ENCODE measurements at regions not wholly inside any gene's neighbourhood (a gene's known extent, or its start where the extent isn't known, plus 50 kb on each side); places are given as distances from the start of the nearest gene placed in this dataset.

GRCh38 chr3:168883145-168883544 is 780.4 kb downstream of the MECOM start:
- H3K27ac ChIP-seq = no peak overlapping the region
- TF ChIP-seq CTCF (conservative IDR thresholded peaks at IDR 0.05) (no peak), ZFX (IDR thresholded peaks at IDR 0.05) (no peak)

GRCh38 chr3:168881804-168882203 is 781.7 kb downstream of the MECOM start:
- TF ChIP-seq CTCF (conservative IDR thresholded peaks at IDR 0.05) (no peak), ZFX (IDR thresholded peaks at IDR 0.05) (no peak)

GRCh38 chr3:168878655-168879054 is 782.9 kb upstream of the GOLIM4 start:
- no peak overlapping the region for H3K27ac ChIP-seq
- no peak for TF ChIP-seq CTCF (conservative IDR thresholded peaks at IDR 0.05)
- TF ChIP-seq ZFX (IDR thresholded peaks at IDR 0.05) = no peak

More at GRCh38 chr3:168881804-168882203, 781.7 kb downstream of the MECOM start:
- H3K27ac ChIP-seq = no peak overlapping the region

DNA sequence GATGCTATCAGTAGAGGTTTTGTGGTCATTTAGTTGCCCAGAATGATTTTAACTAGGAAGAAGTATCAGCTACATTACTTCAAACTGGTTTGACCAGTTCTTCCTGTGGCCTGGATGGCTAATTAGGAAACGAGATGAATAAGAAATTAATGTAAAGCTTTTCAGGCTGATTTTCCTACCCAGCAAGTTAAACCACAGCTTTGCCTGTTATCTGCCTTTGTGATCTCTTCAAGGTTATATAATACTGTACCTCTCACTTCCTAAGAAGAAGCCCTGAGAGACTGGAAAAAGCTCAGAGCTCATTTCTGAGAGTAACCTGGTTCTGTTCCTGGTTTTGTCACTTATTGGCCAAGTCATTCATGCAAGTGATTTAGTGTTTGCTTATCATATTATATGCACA is 782.2 kb upstream of the GOLIM4 start:
- TF ChIP-seq ZFX (IDR thresholded peaks at IDR 0.05) = no peak
- TF ChIP-seq CTCF (conservative IDR thresholded peaks at IDR 0.05) = no peak
- no peak overlapping the region for H3K27ac ChIP-seq

DNA sequence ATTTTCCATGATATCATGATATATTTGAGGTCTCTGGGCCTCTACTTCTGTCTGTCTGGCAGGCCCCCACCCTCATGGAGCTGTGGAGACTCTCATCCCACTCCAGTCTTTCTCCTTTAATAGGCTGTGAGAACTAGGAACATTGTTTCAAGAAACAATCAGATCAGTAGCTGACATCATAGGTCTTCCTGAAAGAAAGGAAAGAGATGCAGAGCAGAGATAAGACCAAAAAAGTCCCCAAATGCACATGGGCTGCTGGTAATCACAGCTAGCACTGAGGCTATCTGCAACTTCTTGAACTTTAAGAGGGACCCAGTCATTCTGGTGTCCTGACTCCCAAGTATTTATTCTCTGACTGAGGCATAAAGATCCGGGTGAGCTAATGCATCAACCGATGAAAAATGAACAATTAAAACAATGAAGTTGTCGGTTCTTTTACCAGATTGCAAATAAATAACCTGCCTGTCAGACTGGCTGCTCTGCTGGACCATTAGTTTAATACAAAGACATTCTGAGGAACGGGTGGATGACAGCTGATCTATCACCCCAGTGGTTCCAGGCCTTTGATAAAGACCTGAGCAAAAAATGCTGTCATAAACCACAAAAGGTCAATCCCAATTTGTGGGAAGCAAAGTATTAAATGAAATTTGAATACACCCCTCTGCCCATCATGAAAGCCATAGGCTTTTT is 780.8 kb upstream of the GOLIM4 start:
- TF ChIP-seq CTCF (conservative IDR thresholded peaks at IDR 0.05) (no peak), ZFX (IDR thresholded peaks at IDR 0.05) (no peak)
- no peak overlapping the region; the same call in 1 of the 2 replicates for H3K27ac ChIP-seq

DNA sequence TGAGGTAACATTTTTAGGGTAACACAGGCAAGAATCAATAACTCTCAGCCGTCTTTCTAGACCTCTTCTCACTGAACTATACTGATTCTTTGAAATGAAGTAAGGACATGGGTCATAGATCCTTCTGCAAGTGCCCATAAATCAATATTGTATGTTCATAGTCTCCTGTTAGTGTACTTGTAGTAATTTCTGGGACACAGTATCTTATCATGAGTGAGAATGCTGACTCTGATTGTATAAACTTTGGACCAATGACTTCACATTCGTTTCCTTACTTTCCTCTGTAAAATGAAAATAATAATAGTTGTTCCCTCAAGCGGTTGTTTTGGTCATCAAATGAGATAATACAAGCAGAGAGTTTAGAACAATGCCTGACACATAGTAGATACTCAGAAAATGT is 777.1 kb upstream of the GOLIM4 start:
- TF ChIP-seq CTCF (conservative IDR thresholded peaks at IDR 0.05) (no peak), ZFX (IDR thresholded peaks at IDR 0.05) (no peak)
- no peak overlapping the region for H3K27ac ChIP-seq

DNA sequence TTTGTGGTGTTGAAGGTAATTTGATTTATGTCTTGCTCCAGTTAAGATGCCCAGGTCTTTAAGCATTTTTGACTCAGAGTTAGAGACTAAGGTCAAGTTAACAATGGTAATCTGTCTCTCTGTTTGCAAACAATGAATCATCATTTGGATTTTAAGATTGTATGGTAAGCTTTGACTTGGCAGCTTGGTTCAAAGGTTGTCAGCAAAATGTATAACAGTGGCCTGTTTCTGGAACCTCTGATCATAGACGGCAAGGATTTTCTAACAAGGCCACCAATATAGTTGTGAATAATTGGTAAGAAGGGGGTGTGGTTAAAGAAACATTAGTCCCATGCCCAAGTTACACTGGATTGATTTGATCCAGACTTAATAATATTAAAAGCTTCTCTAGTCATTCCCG is 775.2 kb upstream of the GOLIM4 start:
- no peak overlapping the region for H3K27ac ChIP-seq
- TF ChIP-seq CTCF (conservative IDR thresholded peaks at IDR 0.05) (no peak), ZFX (IDR thresholded peaks at IDR 0.05) (no peak)
